ENCODE measurements at regions not wholly inside any gene's neighbourhood (a gene's known extent, or its start where the extent isn't known, plus 50 kb on each side); places are given as distances from the start of the nearest gene placed in this dataset.

DNA sequence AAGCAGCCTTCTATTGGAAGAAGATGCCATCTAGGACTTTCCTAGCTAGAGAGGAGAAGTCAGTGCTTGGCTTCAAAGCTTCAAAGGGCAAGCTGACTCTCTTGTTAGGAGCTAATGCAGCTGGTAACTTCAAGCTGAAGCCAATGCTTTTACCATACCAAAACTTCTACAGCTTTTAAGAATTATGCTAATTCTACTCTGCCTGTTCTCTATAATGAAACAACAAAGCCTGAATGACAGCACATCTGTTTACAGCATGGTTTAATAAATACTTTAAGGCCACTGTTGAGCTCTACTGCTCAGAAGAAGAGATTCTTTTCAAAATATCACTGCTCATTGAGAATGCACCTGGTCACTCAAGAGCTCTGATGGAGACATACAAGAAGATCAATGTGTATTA is 951.9 kb upstream of the LRRN3 start:
- intact Hi-C loops (cut with DNase I; ENCODE audit: low total_unique reads): no loop called here

DNA sequence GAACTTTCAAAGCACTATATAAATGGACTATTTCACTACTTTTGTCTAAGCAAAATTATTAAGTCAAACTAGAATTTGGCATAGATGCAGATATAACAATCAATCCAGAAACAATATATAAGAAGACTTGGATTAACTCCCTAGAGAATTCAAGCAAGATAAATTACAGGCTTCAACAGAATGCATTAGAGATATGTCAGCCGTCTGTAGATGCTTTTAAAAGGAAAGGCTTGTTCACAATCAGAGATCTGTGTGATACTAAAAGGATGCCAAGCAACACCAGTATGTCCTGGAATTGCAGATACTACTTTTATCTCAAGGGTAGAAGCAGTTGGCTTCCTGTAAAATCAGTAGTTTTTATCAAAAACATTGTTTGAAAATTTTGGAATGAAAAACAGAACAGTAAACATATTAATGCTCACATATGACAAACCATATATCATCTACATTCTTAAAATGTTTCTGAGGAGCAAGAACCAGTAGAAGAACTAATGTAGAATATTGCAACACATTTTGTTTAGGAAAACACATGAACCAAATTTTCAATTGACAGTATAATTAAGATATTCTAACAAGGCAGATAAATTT is 947.9 kb upstream of the LRRN3 start:
- TF ChIP-seq POLR2A (IDR thresholded peaks at IDR 0.05): no peak
- TF ChIP-seq, protein P1, sequence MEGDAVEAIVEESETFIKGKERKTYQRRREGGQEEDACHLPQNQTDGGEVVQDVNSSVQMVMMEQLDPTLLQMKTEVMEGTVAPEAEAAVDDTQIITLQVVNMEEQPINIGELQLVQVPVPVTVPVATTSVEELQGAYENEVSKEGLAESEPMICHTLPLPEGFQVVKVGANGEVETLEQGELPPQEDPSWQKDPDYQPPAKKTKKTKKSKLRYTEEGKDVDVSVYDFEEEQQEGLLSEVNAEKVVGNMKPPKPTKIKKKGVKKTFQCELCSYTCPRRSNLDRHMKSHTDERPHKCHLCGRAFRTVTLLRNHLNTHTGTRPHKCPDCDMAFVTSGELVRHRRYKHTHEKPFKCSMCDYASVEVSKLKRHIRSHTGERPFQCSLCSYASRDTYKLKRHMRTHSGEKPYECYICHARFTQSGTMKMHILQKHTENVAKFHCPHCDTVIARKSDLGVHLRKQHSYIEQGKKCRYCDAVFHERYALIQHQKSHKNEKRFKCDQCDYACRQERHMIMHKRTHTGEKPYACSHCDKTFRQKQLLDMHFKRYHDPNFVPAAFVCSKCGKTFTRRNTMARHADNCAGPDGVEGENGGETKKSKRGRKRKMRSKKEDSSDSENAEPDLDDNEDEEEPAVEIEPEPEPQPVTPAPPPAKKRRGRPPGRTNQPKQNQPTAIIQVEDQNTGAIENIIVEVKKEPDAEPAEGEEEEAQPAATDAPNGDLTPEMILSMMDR (IDR thresholded peaks at IDR 0.05): no peak
- 15 to 17% methylated on average over 1 of the region's 1 CpG for WGBS, 2 donors
- H3K4me3 ChIP-seq (ENCODE audit: low read depth, poor library complexity, severe bottlenecking): no peak overlapping the region
- intact Hi-C loops (cut with DNase I; ENCODE audit: low total_unique reads): no loop called here
- DNase-seq (ENCODE audit: low spot score in 2 of 2): no peak

More for the DNA sequence above, 951.9 kb upstream of the LRRN3 start:
- DNase-seq (ENCODE audit: low spot score in 2 of 2): no peak
- TF ChIP-seq, protein P1 (IDR thresholded peaks at IDR 0.05): no peak
- no peak for TF ChIP-seq POLR2A (IDR thresholded peaks at IDR 0.05)
- H3K4me3 ChIP-seq (ENCODE audit: low read depth, poor library complexity, severe bottlenecking): no peak overlapping the region

DNA sequence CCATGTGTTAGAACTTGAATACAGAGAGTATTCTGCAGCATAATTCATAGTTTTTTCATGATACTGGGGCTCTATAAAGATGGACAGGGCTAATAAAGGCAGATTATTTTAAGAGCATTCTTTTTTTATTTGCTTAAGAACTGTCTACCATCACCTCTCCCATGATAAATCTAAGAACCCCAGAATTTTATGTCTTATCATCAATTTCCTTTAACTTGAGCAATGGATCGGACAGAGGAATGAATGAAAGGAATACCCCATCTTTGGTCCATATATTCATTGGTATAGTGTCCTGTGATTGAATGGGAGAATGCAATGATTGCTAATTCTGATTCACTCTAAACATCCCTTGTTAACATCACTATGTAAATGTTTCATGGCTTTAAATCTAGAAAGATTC is 946.3 kb upstream of the LRRN3 start:
- WGBS, 2 donors: 91 to 94% methylated on average over 1 of the region's 1 CpG
- intact Hi-C loops (cut with DNase I; ENCODE audit: low total_unique reads): no loop called here
- no peak overlapping the region for H3K4me3 ChIP-seq (ENCODE audit: low read depth, poor library complexity, severe bottlenecking)
- TF ChIP-seq, protein P1 (IDR thresholded peaks at IDR 0.05): no peak
- no peak for TF ChIP-seq POLR2A (IDR thresholded peaks at IDR 0.05)
- DNase-seq (ENCODE audit: low spot score in 2 of 2): no peak

DNA sequence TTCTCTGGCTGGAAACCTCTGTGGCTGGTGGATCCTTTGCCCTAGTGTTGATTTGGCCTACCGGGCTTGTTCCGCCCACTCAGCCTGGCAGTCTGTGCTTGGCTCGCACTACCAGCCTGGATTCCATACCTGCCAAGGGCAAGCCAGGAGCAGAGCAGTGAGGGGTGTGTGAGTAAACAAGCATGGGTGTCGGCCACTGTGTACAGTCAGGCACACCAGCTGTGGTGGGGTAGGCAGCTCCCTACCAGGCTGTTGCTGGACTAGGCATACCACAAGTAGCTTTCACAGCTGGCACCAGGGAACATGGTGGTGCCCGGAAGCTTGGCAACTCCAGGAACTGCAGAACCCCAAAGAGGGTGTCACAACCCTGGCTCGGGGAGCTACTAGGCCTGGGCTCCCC is 942.9 kb upstream of the LRRN3 start:
- DNase-seq (ENCODE audit: low spot score in 2 of 2): no peak
- intact Hi-C loops (cut with DNase I; ENCODE audit: low total_unique reads): no loop called here
- TF ChIP-seq, protein P1 (IDR thresholded peaks at IDR 0.05): no peak
- no peak for TF ChIP-seq POLR2A (IDR thresholded peaks at IDR 0.05)
- H3K4me3 ChIP-seq (ENCODE audit: low read depth, poor library complexity, severe bottlenecking): no peak overlapping the region
- 66 to 70% methylated on average over 6 of the region's 6 CpGs for WGBS, 2 donors

DNA sequence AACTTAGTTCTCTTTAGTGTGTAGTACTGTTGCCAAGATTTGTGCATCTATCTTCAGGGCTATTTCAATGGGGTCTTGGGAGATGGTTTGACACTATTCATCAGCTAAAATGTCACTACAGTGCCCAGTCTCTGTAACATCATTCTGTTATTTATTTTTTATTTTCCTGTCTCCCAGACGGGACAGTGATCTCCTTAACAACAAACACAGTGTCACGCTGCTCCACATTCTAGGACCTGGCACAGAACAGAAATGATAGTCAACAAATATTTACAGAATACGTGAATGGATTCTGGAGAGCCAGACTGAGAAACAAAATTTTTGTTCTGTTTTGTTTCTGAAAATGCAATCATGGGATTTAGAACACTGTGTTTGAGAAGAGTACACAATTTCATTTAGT is 937.7 kb upstream of the LRRN3 start:
- TF ChIP-seq, protein P1 (IDR thresholded peaks at IDR 0.05): no peak
- TF ChIP-seq POLR2A (IDR thresholded peaks at IDR 0.05): no peak
- no peak overlapping the region for H3K4me3 ChIP-seq (ENCODE audit: low read depth, poor library complexity, severe bottlenecking)
- WGBS, 2 donors: 66 to 78% methylated on average over 3 of the region's 3 CpGs
- no peak for DNase-seq (ENCODE audit: low spot score in 2 of 2)
- intact Hi-C loops (cut with DNase I; ENCODE audit: low total_unique reads): no loop called here

DNA sequence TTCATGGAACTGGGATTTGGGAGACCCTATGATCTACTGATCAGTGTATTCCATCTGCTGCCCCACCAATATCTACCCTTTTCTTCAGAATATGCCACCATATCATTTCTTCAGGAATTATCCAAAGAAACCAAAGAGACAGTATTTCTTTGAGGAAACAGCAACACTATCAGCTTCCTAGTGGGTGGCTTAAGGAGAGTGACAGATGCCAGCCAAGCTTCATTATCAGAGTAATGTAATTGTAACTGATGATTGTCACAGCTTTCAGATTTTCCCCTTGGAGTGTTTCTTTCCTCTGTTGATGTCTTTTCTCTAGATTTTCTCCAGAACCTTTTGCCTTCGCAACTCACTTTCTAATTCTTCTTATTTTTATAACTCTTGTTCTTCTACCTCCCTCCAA is 934.4 kb upstream of the LRRN3 start:
- no peak overlapping the region for H3K4me3 ChIP-seq (ENCODE audit: low read depth, poor library complexity, severe bottlenecking)
- TF ChIP-seq, protein P1 (IDR thresholded peaks at IDR 0.05): no peak
- TF ChIP-seq POLR2A (IDR thresholded peaks at IDR 0.05): no peak
- WGBS, 2 donors: 93 to 100% methylated on average over 1 of the region's 1 CpG
- no peak for DNase-seq (ENCODE audit: low spot score in 2 of 2)
- intact Hi-C loops (cut with DNase I; ENCODE audit: low total_unique reads): no loop called here

Data from lower leg skin (tissue), 4 donors.